GM12873 (cell line): ENCODE measurements at regions not wholly inside any gene's neighbourhood (a gene's known extent, or its start where the extent isn't known, plus 50 kb on each side); places are given as distances from the start of the nearest gene placed in this dataset.

Experiments
- CTCF ChIP-seq: IDR thresholded peaks from 2 replicates; pipeline ENCODE4 v1.5.1; 2012; ENCODE audit warnings: low read depth, mild to moderate bottlenecking, moderate library complexity, low read length, control low read depth; ENCODE audit not compliant: insufficient read depth; ENCODE audit errors: missing control alignments

DNA sequence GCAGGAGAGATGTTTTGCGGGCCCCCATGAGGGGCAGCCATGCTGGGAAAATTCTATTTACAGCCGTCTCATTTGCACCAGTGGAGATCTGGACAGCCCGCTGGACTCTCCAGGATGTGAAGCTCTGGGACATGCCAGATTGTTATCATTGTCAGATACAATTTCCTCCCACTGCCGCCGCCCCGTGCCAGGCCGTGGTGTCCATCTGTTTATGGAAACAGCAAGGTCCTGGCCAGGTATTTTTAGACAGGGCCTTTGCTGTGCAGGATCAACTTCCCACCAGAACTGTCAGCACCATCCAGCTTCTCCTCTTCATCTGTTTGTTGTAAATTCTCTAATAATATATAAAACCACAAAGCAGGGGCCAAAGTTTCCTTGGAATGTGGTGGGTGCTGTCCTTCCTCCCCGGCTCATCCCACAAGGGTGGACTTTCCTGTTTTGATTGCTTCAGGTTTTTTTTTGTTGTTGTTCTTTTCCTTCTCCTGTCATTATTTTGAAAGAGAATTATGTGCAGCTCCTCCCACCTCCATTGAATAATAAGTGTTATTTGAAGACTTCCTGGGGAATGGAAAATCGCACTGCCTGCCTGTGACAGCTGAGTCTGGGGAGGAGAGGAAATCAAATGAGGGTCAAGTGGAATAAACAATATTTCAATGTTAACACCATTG is 398.1 kb downstream of the TNS1 start:
- TF ChIP-seq CTCF = no peak

DNA sequence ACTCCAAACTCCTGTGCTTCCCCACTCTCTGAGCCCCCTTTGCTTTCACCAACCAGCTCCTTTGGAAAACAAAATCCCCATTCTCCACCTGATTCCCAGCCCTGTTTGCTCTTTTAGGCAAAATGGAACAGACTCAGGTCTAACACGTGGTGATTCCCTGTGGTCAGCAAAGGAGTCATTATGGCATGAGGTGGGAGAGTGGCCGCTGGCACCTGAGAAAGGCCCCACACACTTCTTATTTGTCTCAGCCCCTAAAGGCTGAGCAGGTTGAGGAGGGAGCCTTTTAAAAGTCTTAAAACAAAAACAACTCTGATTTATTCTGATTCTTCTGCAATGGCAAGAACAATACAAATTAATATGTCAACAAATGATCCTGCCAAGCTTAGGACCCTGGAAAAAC is 401.2 kb downstream of the TNS1 start:
- TF ChIP-seq CTCF = no peak

- no peak for TF ChIP-seq CTCF
These were observed 402.9 kb downstream of the TNS1 start for GRCh38 chr2:217599906-217600305.

DNA sequence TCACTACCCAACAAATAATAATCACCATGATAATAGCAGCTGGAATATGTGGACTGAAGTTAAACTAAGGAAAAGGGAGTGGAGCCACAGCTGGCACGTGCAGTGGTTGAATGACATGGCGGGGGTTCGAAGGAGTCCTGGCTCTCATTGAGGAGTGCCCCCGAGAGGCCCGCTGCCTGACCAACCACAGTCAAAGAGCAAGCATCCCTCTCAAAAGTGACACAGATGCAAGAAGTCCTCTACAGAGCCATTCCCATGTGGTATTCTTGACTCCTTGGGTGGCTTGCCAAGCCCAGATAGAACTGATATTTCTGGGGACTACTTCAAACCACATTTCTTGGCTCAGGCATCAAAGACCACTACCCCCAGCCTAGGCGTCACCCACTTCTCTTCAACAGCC is 405.1 kb downstream of the TNS1 start:
- no peak for TF ChIP-seq CTCF

DNA sequence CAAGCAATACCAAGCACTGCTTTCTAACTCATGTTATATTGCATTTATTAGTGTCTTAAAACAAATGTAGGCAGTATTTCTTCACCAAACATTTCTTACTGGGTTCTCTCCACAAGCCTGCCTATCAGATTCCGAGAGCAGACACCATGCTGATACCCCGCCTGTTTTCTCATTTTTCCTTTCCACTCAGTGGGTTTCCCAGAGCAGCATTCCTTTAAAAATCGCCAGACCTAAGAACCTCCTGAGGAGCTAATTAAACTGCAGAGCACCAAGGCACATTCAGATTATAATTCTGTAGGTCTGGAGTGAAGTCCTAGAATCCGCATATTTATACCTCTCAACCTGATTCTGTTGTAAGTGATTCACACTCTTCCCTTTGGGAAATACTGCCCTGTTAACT is 405.6 kb downstream of the TNS1 start:
- TF ChIP-seq CTCF = no peak

DNA sequence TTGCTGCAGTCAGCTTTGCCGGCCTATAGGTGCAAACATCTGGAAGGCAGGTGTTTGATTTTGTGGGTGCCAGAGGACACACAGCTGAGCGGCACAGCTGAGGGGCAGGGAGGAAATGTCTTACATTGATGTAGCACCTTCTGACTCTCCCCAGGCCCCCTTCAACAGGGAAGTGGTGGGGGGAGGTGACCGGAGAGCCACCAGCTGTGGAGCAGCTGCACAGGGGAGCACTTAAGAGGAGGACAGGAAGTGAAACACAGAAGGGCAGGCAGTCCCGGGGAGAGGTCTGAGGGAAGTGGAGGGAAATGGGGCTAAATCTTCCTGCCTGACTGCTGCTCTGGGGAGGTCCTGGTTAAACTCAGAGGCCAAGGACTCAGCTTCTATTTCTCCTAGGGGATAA is 409.1 kb downstream of the TNS1 start:
- TF ChIP-seq CTCF = no peak

- TF ChIP-seq CTCF = no peak
These were observed 414.5 kb downstream of the TNS1 start for GRCh38 chr2:217588266-217588665.

DNA sequence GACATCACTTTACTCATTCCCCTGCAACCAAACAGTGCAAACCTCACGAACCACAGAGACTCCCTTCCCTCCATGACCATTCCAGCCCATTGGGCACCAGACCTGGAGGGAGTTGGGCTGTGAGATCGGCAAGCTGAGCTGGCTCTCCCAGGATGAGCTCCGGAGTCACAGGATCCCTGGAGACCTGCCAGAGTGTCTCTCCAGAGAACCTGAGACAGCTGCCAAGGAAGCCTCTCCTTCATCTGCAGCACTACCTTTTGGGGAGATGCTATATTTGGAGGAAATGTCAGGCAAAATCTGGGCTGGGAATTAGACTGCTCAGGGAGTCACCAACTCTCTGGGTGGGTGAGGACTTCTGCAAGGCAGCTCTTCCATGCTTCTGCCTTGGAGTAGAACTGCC is 417.4 kb downstream of the TNS1 start:
- no peak for TF ChIP-seq CTCF
